ENCODE measurements at regions not wholly inside any gene's neighbourhood (a gene's known extent, or its start where the extent isn't known, plus 50 kb on each side); places are given as distances from the start of the nearest gene placed in this dataset.

DNA sequence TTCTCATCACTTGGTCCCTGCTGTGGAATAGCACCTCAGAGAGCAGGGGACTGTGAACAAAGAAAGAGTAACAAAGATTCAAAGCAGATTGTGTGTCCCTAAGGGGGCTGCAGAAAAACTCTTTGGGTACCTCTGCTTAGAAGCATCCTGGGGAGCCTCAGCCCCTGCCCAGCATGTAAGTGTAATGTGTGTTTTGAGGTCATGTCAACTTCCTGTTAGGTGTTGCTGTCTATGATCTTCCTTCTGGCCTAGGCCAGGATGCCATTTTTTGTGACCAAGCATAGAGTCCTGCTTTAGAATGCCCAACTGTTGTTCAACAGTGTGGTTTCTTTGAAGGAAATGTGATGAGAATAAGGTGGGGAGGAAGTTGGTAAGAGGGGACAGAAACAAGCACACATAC, 77.1 kb upstream of the BCL6 start:
- TF ChIP-seq, protein P1, sequence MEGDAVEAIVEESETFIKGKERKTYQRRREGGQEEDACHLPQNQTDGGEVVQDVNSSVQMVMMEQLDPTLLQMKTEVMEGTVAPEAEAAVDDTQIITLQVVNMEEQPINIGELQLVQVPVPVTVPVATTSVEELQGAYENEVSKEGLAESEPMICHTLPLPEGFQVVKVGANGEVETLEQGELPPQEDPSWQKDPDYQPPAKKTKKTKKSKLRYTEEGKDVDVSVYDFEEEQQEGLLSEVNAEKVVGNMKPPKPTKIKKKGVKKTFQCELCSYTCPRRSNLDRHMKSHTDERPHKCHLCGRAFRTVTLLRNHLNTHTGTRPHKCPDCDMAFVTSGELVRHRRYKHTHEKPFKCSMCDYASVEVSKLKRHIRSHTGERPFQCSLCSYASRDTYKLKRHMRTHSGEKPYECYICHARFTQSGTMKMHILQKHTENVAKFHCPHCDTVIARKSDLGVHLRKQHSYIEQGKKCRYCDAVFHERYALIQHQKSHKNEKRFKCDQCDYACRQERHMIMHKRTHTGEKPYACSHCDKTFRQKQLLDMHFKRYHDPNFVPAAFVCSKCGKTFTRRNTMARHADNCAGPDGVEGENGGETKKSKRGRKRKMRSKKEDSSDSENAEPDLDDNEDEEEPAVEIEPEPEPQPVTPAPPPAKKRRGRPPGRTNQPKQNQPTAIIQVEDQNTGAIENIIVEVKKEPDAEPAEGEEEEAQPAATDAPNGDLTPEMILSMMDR (IDR thresholded peaks at IDR 0.05) = no peak
- no peak for TF ChIP-seq POLR2A (IDR thresholded peaks at IDR 0.05)
